ENCODE measurements at regions not wholly inside any gene's neighbourhood (a gene's known extent, or its start where the extent isn't known, plus 50 kb on each side); places are given as distances from the start of the nearest gene placed in this dataset.

DNA sequence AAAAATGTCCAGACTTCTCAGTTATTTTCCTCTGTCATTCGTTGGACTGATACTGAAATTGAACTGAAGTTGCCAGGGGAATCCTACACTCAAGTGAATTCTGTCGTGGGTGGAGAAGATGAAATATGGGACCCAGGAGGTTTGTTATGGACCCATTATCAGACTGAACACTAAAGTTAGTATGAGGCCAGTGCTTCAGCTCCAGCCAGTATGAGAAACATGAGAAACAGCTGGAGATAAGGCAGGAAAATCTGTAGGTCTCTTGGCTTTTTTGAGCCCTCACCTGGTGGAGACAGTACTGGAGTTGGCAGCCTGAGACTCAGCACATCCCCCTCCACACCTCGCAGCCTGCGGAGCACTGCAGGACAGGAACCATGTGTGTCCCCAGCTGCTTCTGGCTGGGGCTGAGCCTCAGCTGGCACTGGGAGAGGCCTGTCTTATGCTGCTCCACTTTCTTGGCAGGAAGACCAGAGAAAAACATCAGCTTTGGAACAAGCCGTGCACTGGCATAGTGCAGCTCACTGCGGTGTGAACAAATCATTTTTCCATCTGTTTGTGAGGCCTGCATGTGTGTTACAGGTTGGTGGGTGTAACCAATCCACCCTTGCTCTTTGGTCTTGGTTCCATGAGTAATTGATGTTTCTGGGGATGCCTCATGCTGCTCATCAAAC lies 641.0 kb downstream of the FGF9 start:
- DNase-seq (ENCODE audit: low spot score): peak; percentile 35

DNA sequence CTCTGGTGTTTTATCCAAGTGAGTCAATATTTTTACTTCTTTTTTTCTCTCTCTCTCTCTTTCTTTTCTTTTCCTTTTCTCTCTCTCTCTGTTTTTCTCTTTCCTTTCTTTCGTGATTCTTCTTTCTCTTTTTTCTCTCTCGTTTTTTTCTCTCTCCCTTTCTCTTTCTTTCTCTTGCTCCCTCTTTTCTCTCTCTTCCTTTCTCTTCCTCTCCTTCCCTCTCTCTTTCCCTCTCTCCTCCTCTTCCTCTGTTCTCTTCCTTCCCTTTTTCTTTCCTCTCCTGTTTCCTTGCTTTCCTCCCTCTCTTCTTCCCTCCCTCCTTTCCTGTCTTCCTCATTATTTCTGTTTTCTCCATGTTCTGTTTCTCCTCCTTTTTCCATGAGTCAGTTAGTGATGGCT lies 641.5 kb downstream of the FGF9 start:
- no peak for DNase-seq (ENCODE audit: low spot score)

DNA sequence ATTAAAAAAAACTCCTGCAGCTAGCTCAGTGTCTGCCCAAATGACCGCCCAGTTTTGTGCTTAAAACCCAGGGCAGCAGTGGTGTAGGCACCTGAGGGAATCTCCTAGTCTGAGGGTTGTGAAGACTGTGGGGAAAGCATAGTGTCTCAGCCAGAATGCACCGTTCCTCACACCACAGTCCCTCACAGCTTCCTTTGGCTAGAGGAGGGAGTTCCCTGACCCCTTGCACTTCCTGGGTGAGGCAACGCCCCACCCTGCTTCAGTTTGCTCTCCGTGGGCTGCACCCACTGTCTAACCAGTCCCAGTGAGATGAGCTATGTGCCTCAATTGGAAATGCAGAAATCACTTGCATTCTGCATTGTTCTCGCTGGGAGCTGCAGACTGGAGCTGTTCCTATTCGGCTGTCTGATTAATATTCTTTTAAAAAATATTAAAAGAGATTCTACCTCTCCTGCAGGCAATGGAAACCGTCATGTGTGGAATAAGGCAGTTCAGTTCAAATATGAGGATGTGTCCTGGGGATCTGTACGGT lies 645.7 kb downstream of the FGF9 start:
- DNase-seq (ENCODE audit: low spot score): no peak

DNA sequence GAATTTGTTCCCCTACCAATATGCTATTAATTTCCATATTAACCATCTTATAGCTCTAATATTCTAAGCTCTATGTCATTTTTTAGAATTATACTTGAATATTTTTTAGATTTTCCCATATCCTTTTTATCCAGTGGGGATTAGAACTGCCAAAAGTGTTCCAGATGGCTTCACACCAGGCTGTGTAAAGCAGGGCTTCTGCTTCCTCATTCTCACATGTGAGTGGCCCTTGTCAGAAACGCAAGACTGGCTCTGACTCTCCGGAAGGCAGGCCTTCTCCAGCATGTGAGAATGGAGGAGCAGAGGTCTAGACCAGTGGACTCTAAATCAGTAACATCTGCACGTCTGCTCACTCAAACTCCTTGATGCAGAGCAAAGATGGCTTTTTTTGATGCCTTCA lies 650.1 kb downstream of the FGF9 start:
- no peak for DNase-seq (ENCODE audit: low spot score)

DNA sequence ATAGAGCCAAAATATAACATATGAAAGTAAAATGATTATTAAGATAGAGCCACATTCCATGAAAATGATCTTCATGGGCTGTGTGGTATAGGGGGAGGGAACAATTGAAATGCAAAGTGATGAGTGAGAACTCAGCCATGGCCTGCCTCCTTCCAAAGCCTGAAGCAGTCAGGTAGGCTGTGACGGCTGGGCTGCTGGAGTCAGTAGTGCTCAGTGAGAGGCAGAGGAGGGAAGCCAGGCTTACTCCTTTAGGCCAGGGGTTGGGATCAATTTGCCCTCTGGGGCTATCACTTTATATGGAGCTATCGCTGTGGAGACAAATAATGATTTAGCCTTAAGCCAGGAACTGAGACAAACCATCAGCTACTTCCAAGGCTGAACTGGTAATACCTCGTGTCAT lies 654.9 kb downstream of the FGF9 start:
- no peak for DNase-seq (ENCODE audit: low spot score)

DNA sequence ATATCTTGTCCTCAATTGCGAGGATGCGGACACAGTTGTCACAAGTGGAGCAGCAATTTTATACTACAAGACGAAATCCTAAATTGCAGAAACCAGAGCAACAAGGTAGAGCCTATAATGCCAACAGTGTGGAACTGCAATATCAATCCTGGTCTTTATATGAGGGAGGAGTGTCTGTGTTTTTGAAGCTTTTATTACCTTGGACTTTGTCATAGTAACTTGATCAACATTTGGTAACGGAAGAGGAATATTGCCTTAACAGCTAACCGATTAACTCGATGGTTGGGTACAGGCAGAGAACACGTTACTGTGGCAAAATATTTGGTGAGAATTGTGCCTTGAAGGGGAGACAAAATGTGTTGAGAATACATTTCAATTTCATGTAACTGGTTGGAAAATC lies 661.5 kb downstream of the FGF9 start:
- DNase-seq (ENCODE audit: low spot score): no peak

DNA sequence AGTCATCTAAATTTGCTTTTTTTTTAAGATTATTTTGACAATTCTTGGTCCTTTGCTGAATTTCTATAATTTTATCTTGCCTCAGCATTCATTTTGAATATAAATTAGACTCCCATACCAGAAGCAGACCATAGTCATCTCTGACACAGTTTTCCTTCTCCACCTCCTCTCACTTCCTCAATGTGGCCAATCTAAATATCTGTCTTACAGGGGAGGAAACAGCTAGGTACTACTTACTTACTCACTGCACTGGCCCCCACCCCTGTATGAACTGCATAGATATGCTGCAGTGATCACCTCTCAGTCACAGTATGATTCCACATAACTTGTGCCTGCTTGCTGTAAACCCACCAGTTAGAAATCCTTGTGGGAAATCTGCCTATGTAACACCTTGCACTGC lies 665.6 kb downstream of the FGF9 start:
- no peak for DNase-seq (ENCODE audit: low spot score)

DNA sequence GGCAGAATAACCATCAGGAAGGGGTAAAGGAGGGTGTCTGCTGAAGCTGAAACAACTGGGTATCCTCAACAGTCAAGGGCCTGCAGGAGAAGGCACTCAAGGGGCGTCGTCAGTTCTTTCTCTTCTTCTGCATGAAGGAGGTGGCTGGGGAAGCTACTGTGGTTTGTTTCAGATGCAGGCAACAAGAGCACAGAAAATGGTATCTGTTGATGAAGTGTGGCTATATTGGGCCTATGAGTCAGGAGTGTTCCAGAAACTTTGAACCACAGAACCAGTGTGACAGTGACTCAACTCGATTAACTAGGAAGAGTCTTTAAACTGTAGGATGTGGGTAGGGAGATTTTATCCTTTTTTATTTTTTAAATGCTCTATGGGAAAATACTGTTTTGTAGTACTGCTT lies 686.3 kb downstream of the FGF9 start:
- peak; percentile 40 for DNase-seq (ENCODE audit: low spot score)

DNA sequence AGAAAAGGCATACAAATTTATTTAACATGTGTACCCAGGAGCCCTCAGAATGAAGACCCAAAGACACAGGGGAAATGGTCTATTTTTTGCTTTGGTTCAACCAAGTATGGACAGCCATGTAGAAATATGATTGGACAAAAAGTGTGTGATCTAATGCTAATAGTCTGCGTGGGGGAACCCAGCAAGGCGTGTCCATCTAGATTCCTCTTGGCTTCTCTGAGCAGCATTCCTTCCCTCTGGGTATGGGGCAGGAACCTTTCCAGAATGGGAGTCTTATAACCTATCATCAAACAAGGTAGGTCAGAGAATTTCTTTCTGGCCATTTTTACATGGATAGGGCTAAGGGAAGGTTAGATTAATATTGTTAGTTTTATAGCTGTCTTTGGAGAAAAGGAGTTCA lies 698.2 kb downstream of the FGF9 start:
- no peak for DNase-seq (ENCODE audit: low spot score)

DNA sequence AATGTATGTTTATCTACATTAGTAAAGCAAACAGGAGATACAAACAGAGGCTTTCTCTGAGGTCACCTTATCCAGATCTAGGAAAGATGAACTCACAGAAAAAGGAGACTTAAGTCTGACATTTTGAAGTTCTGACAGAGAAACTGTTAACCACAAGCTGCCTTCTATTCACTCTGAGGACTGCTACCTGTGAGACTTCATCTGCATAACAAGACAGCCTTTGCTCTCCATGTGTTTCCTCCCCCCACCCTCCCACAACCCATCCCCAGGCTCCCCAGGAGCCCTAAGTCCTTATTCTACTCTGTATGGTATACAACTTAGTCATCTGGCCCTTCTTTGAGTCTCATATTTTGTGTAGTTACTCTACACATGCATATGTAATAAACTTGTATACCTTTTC lies 699.0 kb downstream of the FGF9 start:
- no peak for DNase-seq (ENCODE audit: low spot score)

DNA sequence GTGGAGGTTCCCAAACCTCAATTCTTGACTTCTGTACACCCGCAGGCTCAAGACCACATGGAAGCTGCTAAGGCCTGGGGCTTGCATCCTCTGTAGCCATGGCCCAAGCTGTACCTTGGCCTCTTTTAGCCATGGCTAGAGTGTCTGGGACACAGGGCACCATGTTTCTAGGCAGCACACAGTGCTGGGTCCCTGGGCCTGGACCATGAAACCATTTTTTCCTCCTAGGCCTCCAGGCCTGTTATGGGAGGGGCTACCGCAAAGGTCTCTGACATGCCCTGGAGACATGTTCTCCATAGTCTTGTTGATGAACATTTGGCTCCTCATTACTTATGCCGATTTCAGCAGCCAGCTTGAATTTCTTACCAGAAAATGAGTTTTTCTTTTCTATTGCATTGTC lies 701.4 kb downstream of the FGF9 start:
- DNase-seq (ENCODE audit: low spot score): no peak

DNA sequence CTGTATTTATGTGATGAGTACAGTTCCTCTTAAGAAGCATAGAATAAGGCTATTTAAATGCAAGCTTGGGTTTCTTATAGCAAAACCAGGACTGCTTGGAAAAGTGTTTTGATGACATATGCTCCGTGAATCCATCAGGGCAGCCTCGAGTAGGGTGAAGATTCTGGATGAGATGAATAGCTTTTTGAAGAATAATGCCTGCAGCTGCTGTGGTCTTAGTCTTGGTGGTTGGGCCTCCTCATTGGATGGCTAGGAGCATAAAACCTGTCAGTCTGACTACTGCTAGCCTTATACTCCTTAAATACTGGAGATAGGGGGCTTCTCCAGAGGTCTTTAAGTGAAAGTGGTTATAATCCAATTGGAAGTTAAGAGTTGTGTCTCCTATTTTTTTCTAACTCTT lies 704.3 kb downstream of the FGF9 start:
- DNase-seq (ENCODE audit: low spot score): no peak

DNA sequence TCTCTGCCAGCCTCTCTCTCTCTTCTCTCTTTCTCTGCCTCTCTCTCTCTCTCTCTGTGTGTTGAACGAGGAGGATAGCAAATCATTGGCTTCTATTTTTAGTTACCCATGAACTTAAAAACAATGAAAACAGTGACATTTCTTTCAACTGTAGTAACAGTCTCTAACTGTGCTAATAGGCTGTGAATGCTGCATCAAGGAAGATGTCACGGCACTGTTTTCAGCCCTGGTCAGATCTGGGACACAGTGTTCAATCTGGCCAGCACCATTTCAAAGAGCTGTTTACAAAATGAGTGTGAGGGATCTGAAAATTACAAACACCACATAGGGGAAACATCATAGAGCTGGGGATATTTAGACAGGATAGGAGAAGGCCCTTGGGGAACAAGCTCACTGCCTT lies 717.0 kb downstream of the FGF9 start:
- no peak for DNase-seq (ENCODE audit: low spot score)

DNA sequence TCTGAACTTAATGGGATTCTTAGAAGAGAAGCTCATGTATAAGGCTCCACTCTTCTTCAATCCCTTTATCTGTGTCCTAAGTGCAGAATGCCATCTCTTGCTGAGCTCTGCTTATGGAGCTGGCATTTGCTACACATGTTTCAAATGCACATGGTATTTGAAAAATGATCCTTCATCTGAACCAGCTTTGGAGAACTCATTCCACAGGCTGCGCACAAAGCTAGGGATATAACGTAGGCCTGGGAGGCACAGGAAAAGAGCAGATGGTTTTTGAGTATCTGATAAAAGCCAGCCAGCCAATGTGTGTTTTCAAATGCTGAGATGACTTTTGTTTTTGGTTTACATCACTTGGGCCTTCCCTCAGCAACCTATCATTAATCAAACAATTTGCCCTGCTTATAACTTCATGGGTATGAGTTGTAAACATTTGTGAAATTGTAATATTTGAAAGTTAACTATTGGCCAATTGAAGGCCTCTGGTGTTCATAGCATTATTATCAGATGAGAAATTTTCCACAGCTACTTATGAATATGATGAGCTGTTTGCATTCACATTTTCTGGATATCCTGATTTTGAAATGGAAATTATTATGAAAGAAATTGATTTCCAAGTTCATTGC lies 729.0 kb downstream of the FGF9 start:
- DNase-seq (ENCODE audit: low spot score): no peak

DNA sequence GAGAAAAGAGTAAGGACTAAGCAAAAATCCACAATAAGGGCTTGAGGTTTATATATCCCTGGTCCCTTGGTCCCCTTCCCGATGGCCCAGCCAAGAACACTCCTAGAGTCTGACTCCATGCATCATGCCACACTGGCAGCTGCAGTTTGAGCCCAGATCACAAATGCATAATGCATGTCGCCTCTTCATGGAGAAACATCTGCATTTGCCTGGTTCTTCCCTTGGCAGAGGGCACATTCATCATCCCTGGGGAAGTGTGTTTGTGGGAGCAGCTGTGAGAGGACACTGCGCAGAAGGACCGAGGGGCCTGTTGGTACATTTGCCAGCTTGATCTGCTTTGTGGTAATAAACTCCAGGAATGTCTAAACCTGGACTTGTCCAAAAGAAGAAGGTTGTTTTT lies 731.8 kb downstream of the FGF9 start:
- DNase-seq (ENCODE audit: low spot score): no peak

DNA sequence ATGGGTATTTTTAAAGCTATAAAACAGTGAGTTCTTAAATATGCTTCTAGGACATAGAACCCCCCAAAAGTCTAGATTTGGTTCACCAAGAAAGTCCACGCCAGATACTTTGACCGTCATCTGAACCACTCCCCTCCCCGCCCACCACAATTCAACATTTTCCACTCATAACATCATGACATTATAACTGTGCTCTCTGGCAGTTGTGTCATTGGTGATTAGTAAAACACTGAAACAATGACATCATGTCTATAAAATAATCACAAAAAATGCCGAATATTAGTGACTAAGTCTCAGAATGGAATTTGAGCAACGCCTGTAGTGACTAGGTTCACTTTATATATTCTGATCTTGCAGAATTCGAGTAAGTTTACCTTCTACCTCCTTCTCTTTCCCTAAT lies 732.3 kb downstream of the FGF9 start:
- DNase-seq (ENCODE audit: low spot score): no peak

DNA sequence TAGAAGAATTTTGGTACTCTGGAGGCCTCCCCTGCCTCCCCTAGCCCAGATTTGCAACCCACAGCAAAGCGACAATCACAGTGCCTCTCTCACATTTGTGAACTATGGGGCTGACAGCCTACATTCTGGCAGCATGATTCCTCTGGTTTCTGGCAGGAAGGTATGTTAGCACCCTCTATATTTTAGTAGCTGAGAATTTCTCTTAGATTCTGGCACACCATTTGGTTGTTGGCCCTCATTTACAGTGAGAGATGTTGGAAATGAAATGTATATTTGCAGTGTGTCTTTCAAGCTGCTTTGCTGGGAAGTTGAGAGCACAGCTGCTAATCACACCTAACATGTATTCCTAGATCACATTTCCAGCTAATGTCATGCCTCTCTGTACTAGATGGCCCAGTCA lies 735.0 kb downstream of the FGF9 start:
- DNase-seq (ENCODE audit: low spot score): no peak

DNA sequence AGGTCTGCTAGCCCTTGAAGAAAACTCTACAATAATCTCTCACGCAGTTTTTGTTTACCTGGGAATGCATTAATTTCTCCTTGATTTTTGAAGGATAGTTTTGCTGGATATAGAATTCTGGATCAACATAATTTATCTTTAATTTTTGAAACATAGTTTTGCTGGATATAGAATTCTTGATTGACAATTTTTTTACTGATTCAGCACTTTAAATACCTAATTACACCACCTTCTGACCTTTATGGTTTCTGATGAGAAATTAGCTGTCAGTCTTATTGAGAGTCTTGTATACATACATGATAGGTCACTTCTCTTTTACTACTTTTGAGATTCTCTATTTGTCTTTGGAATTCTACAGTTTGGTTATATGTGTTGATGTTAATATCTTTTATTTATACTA lies 741.6 kb downstream of the FGF9 start:
- no peak for DNase-seq (ENCODE audit: low spot score)

DNA sequence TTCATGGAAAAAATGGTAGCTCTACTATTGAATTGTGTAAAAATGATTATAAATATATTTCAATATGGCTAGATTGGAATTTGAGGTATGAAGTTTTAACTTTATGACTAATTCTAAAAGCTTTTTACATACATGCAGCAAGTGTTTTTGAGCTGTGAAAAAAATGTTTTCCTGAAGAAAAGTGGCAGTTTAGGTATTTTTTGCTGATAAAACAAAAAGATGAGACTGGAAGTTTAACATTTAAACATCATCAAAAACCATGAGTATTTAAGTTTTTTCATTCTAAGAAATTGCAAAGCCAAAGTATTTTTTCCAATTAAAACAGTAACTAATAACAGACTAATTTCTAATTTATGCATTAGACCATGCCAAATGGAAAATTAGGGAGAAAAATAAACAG lies 751.1 kb downstream of the FGF9 start:
- DNase-seq (ENCODE audit: low spot score): no peak

DNA sequence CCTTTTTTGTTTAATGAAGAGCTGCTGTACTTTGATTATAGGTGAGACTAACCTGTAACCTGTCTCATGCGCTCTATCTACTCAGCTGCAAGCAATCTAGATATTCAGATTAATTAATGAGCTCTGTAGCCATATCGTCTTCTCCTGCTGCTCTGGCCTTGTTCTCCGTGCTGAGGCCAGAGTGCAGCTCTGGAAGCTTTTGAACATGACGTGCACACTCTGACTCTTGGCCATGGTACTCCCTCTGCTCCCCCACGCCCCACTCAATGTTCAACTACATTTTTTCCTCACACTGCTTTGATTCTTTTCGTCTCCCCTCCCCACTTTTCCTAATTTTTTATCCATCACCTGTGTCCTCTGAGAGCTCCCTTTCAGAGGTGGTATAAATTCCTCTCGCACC lies 751.8 kb downstream of the FGF9 start:
- DNase-seq (ENCODE audit: low spot score): no peak

DNA sequence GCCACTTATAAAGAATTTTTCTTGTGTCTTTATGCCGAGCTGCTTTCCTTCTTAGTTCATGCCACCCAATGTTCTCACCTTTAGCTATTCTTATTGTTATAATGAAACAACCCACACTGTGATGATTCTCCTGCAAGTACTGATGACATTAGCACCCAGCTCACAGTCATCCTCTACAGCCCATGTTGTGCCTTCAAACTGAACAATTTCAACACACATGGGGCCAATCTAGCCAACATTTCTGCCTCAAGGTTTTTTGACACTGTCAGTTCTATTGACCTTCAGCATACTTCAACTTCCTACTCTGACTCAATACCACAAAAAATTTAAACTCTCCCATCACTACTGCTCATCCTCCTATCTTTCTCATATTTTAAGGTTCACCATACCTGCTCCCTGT lies 752.4 kb downstream of the FGF9 start:
- DNase-seq (ENCODE audit: low spot score): no peak

DNA sequence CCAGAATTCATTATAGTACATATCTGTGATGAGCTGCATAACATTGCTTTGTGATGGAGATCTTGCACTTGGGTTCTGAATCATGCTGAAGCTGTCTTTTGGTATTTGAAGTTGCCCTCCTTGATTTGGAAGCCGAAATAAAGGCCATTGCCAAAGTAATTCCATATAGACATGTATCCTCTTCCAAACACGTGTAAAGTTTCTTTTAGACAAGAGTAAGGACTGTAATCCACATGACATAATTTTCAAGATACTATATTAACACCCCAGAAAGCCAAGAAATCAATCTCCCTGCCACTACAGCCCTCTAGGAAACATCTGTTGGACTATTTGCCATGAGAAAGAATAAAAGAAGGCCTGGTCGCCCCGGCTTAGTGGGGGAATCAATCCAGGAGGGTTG lies 754.2 kb downstream of the FGF9 start:
- no peak for DNase-seq (ENCODE audit: low spot score)

DNA sequence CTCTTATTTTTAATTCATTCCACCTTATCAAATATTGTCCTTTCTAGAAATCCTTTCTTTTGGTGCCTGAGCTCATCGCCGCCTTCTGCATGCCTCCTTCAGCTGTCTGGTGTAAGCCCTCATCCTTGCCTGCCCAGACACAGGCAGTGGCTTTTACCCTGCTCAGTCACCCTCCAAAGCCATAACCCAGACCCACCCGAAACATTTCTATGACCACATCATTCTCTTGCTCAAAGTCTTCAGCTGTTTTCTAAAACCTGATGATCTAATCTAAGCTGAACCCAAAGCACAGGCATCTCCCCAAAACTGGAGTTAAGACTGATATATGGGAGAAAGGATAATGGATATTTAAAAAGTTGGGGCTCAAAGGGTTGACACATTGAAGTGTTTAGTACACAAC lies 753.7 kb upstream of the SGCG start:
- no peak for DNase-seq (ENCODE audit: low spot score)

DNA sequence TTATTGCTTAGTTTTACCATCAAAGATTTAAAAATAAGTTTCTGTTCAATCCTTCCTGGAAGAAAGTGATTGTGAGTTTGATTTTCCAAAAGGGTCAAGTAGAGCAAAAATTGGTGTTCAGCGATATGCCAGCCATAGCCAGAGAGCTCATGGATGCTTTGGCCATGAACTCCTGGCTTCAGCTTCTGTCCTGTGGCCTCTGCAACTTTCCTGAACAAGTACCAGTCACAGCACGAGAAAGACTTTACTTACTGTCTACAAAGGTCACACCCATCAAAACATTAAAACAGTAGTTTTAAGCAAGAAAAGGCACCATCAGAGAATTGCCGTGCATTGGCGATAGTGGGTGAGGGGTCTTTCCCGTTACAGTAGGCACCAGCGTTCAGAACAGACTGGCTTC lies 753.0 kb upstream of the SGCG start:
- no peak for DNase-seq (ENCODE audit: low spot score)
